NOMO-1 treated with DMSO at 0.1 percent for 48 hours (cell line): ENCODE measurements at regions not wholly inside any gene's neighbourhood (a gene's known extent, or its start where the extent isn't known, plus 50 kb on each side); places are given as distances from the start of the nearest gene placed in this dataset.

Experiments used
- DNase-seq: peaks from one replicate; lab custom pipeline; 2025; ENCODE audit not compliant: unreplicated experiment; lab: John Stamatoyannopoulos, UW

GRCh38 chr12:97082029-97082428 lies 175.0 kb downstream of the NEDD1 start:
- DNase-seq = no peak

GRCh38 chr12:97093187-97093683 lies 186.2 kb downstream of the NEDD1 start:
- DNase-seq = no peak

- no peak for DNase-seq
Measured at GRCh38 chr12:97097734-97098133, 190.7 kb downstream of the NEDD1 start.

GRCh38 chr12:97109441-97109840 lies 202.4 kb downstream of the NEDD1 start:
- DNase-seq = no peak

GRCh38 chr12:97112136-97112535 lies 205.1 kb downstream of the NEDD1 start:
- no peak for DNase-seq

GRCh38 chr12:97118796-97119375 lies 211.8 kb downstream of the NEDD1 start:
- no peak for DNase-seq

GRCh38 chr12:97127061-97127460 lies 220.0 kb downstream of the NEDD1 start:
- DNase-seq = no peak

- DNase-seq = no peak
Measured at GRCh38 chr12:97131220-97131981, 224.3 kb downstream of the NEDD1 start.

- no peak for DNase-seq
Measured at GRCh38 chr12:97132270-97132669, 225.2 kb downstream of the NEDD1 start.

GRCh38 chr12:97134495-97134894 lies 227.4 kb downstream of the NEDD1 start:
- no peak for DNase-seq

GRCh38 chr12:97140355-97140754 lies 233.3 kb downstream of the NEDD1 start:
- peak; percentile 63 for DNase-seq

- DNase-seq = no peak
Measured at GRCh38 chr12:97142737-97143410, 235.8 kb downstream of the NEDD1 start.

- peak; percentile 79 for DNase-seq
Measured at GRCh38 chr12:97148941-97149559, 242.0 kb downstream of the NEDD1 start.

GRCh38 chr12:97151481-97151880 lies 244.4 kb downstream of the NEDD1 start:
- no peak for DNase-seq

- no peak for DNase-seq
Measured at GRCh38 chr12:97159377-97159776, 252.3 kb downstream of the NEDD1 start.

GRCh38 chr12:97160277-97160676 lies 253.2 kb downstream of the NEDD1 start:
- no peak for DNase-seq

GRCh38 chr12:97162173-97162572 lies 255.1 kb downstream of the NEDD1 start:
- DNase-seq = no peak

GRCh38 chr12:97164936-97165335 lies 257.9 kb downstream of the NEDD1 start:
- DNase-seq = peak; percentile 72

- DNase-seq = peak; percentile 74
Measured at GRCh38 chr12:97167598-97167997, 260.5 kb downstream of the NEDD1 start.

- DNase-seq = no peak
Measured at GRCh38 chr12:97168804-97169203, 261.7 kb downstream of the NEDD1 start.

GRCh38 chr12:97169889-97170567 lies 263.0 kb downstream of the NEDD1 start:
- DNase-seq = no peak
